ENCODE measurements at regions not wholly inside any gene's neighbourhood (a gene's known extent, or its start where the extent isn't known, plus 50 kb on each side); places are given as distances from the start of the nearest gene placed in this dataset.

GRCh38 chr3:107946700-107947099 is 144.1 kb downstream of the CD47 start:
- ChIA-PET CTCF (no interaction called here), POLR2A (no interaction called here)
- no peak for TF ChIP-seq CTCF (IDR thresholded peaks at IDR 0.05; ENCODE audit: insufficient read depth, low read length, missing control alignments)
- DNase-seq (ENCODE audit: low read depth, low spot score): no peak
- no peak overlapping the region for H3K4me3 ChIP-seq (ENCODE audit: low read depth, low read length)

- POLR2A ChIA-PET: no interaction called here
- CTCF ChIA-PET: interaction anchor here (1.2 to 8.3 kb wide), 2 partner anchors 13 to 18 kb away, joined by 3 to 80 read pairs; no protein-coding TSS in a partner anchor
- H3K4me3 ChIP-seq (ENCODE audit: low read depth, low read length): no peak overlapping the region
- TF ChIP-seq CTCF (IDR thresholded peaks at IDR 0.05; ENCODE audit: insufficient read depth, low read length, missing control alignments): no peak
- DNase-seq (ENCODE audit: low read depth, low spot score): no peak
These were observed 145.3 kb downstream of the CD47 start for GRCh38 chr3:107945417-107946094.

GRCh38 chr3:107943786-107944523 is 146.9 kb downstream of the CD47 start:
- no peak for DNase-seq (ENCODE audit: low read depth, low spot score)

GRCh38 chr3:107942951-107943749 is 147.7 kb downstream of the CD47 start:
- ChIA-PET CTCF (interaction anchor here (1.1 to 8.3 kb wide), 2 partner anchors 16 to 535 kb away, joined by 3 to 80 read pairs; no protein-coding TSS in a partner anchor), POLR2A (no interaction called here)
- no peak for TF ChIP-seq CTCF (IDR thresholded peaks at IDR 0.05; ENCODE audit: insufficient read depth, low read length, missing control alignments)
- no peak overlapping the region for H3K4me3 ChIP-seq (ENCODE audit: low read depth, low read length)
- DNase-seq (ENCODE audit: low read depth, low spot score): no peak

More at GRCh38 chr3:107943786-107944523, 146.9 kb downstream of the CD47 start:
- no peak overlapping the region for H3K4me3 ChIP-seq (ENCODE audit: low read depth, low read length)
- CTCF ChIA-PET: interaction anchor here (1.1 to 8.3 kb wide), 3 partner anchors 11 to 534 kb away, joined by 3 to 80 read pairs (median 3); no protein-coding TSS in a partner anchor
- no peak for TF ChIP-seq CTCF (IDR thresholded peaks at IDR 0.05; ENCODE audit: insufficient read depth, low read length, missing control alignments)
- POLR2A ChIA-PET: no interaction called here

GRCh38 chr3:107942244-107942643 is 148.6 kb downstream of the CD47 start:
- no peak for TF ChIP-seq CTCF (IDR thresholded peaks at IDR 0.05; ENCODE audit: insufficient read depth, low read length, missing control alignments)
- no peak overlapping the region for H3K4me3 ChIP-seq (ENCODE audit: low read depth, low read length)
- ChIA-PET CTCF (interaction anchor here (8.3 kb wide), 1 partner anchor 15 kb away, joined by 80 read pairs; no protein-coding TSS in a partner anchor), POLR2A (no interaction called here)
- DNase-seq (ENCODE audit: low read depth, low spot score): no peak
